Neural cell (in vitro differentiated cells): ENCODE measurements at regions not wholly inside any gene's neighbourhood (a gene's known extent, or its start where the extent isn't known, plus 50 kb on each side); places are given as distances from the start of the nearest gene placed in this dataset.

Source experiments
- H2AFZ ChIP-seq: fragments of 200-600, 300-800 bp; sonication (generic), shearing (Covaris generic); 2 replicates; pipeline ENCODE4 v1.6.0; 2014; ENCODE audit warnings: low read depth, mild to moderate bottlenecking, antibody characterized with exemption, low read length, moderate library complexity
- H3F3A ChIP-seq: fragments of 200-600 bp; shearing (Covaris generic); 2 replicates; pipeline ENCODE4 v1.6.1; 2016; ENCODE audit warnings: mild to moderate bottlenecking, moderate library complexity, mixed read lengths, antibody characterized with exemption, low read length; ENCODE audit not compliant: insufficient read depth, poor library complexity, severe bottlenecking
- H3K27ac ChIP-seq: fragments of 200-600, 300-800 bp; sonication (generic), shearing (Covaris generic); 2 replicates; pipeline ENCODE4 v1.5.1; 2014; ENCODE audit warnings: mild to moderate bottlenecking, low read length, moderate library complexity
- H3K27me3 ChIP-seq: fragments of 300-800, 200-600 bp; sonication (generic), shearing (Covaris generic); 2 replicates; pipeline ENCODE4 v1.6.0; 2014; ENCODE audit warnings: mild to moderate bottlenecking, low read depth, low read length, moderate library complexity; ENCODE audit not compliant: insufficient read depth
- H3K36me3 ChIP-seq: fragments of 300-800, 200-600 bp; sonication (generic), shearing (Covaris generic); 2 replicates; pipeline ENCODE4 v1.5.1; 2014; ENCODE audit warnings: mild to moderate bottlenecking, antibody characterized with exemption, low read length, moderate library complexity; ENCODE audit not compliant: insufficient read depth
- H3K4me2 ChIP-seq: fragments of 300-800, 200-600 bp; sonication (generic), shearing (Covaris generic); 2 replicates; pipeline ENCODE4 v1.6.0; 2014; ENCODE audit warnings: mild to moderate bottlenecking, low read length
- H3K4me3 ChIP-seq: fragments of 300-800, 200-600 bp; sonication (generic), shearing (Covaris generic); 2 replicates; pipeline ENCODE4 v1.5.1; 2014; ENCODE audit warnings: mild to moderate bottlenecking, low read length, moderate library complexity
- H3K79me2 ChIP-seq: fragments of 200-600 bp; shearing (Covaris generic); replicated peaks from 2 replicates; pipeline ENCODE4 v1.6.0; 2014; ENCODE audit warnings: mild to moderate bottlenecking, low read length, moderate library complexity; ENCODE audit not compliant: insufficient read depth
- H3K9ac ChIP-seq: fragments of 300-800, 200-600 bp; sonication (generic), shearing (Covaris generic); 2 replicates; pipeline ENCODE4 v1.6.1; 2016; ENCODE audit warnings: mild to moderate bottlenecking, low read length, mixed read lengths
- H3K9me2 ChIP-seq: fragments of 200-600 bp; shearing (Covaris generic); 2 replicates; pipeline ENCODE4 v1.6.1; 2016; ENCODE audit warnings: mild to moderate bottlenecking, low read length, mixed read lengths; ENCODE audit not compliant: insufficient read depth
- H3K9me3 ChIP-seq: fragments of 200-600, 300-800 bp; sonication (generic), shearing (Covaris generic); 2 replicates; pipeline ENCODE4 v1.6.1; 2016; ENCODE audit warnings: mild to moderate bottlenecking, mixed run types, low read length, moderate library complexity, mixed read lengths
- H4K20me1 ChIP-seq: fragments of 200-600 bp; shearing (Covaris generic); 2 replicates; pipeline ENCODE4 v1.6.1; 2016; ENCODE audit warnings: mild to moderate bottlenecking, mixed run types; ENCODE audit not compliant: insufficient read depth
- CTCF ChIP-seq: fragments of 450-650 bp; IDR thresholded peaks from 2 replicates; pipeline ENCODE4 v1.5.1; 2014; ENCODE audit warnings: antibody characterized with exemption, mild to moderate bottlenecking, moderate library complexity; ENCODE audit not compliant: poor library complexity, severe bottlenecking
- EP300 ChIP-seq: fragments of 450-650 bp; conservative IDR thresholded peaks from 2 replicates; pipeline ENCODE4 v1.6.1; 2014; ENCODE audit warnings: antibody characterized with exemption, mild to moderate bottlenecking, moderate library complexity; ENCODE audit not compliant: poor library complexity, severe bottlenecking
- EZH2 ChIP-seq: fragments of 200-600, 300-800 bp; shearing (Covaris generic), sonication (generic); IDR thresholded peaks from 2 replicates; pipeline ENCODE4 v1.6.1; 2014; ENCODE audit warnings: antibody characterized with exemption, low read length, borderline replicate concordance, mild to moderate bottlenecking; ENCODE audit not compliant: insufficient read depth, poor library complexity, severe bottlenecking
- MXI1 ChIP-seq: fragments of 450-650 bp; conservative IDR thresholded peaks from 2 replicates; pipeline ENCODE4 v1.6.1; 2014; ENCODE audit warnings: antibody characterized with exemption, mild to moderate bottlenecking; ENCODE audit not compliant: poor library complexity, severe bottlenecking
- POLR2AphosphoS5 ChIP-seq: IDR thresholded peaks from 2 replicates; pipeline ENCODE4 v1.6.1; 2012
- RAD21 ChIP-seq: fragments of 450-650 bp; conservative IDR thresholded peaks from 2 replicates; pipeline ENCODE4 v1.6.1; 2014; ENCODE audit warnings: antibody characterized with exemption, mild to moderate bottlenecking, moderate library complexity
- REST ChIP-seq: IDR thresholded peaks from 2 replicates; pipeline ENCODE4 v1.6.1; 2012; ENCODE audit warnings: borderline replicate concordance
- SMC3 ChIP-seq: fragments of 450-650 bp; conservative IDR thresholded peaks from 2 replicates; pipeline ENCODE4 v1.6.1; 2014; ENCODE audit warnings: antibody characterized with exemption, mild to moderate bottlenecking, moderate library complexity; ENCODE audit not compliant: poor library complexity
- TAF1 ChIP-seq: IDR thresholded peaks from 2 replicates; pipeline ENCODE4 v1.6.1; 2012; ENCODE audit warnings: low read depth

- H2AFZ ChIP-seq, result no peak overlapping the region
- H3F3A ChIP-seq, result no peaks in the 10 kb centered on the region
- H3K27ac ChIP-seq, result no peak overlapping the region
- no peaks in the 10 kb centered on the region for H3K9me3 ChIP-seq
- H4K20me1 ChIP-seq, result no peaks in the 10 kb centered on the region
- TF ChIP-seq EP300, result no peak
- TF ChIP-seq RAD21, result no peak
- TF ChIP-seq EZH2, result no peak
- TF ChIP-seq POLR2AphosphoS5, result no peak
- no peak for TF ChIP-seq TAF1
- no peak for TF ChIP-seq MXI1
- TF ChIP-seq SMC3, result no peak
- TF ChIP-seq CTCF, result no peak
- no peak for TF ChIP-seq REST
- no peaks in the 10 kb centered on the region for H3K9me2 ChIP-seq
- H3K36me3 ChIP-seq, result no peaks in the 10 kb centered on the region
- no peak overlapping the region for H3K4me3 ChIP-seq
- no peaks in the 10 kb centered on the region for H3K79me2 ChIP-seq
- no peak overlapping the region for H3K9ac ChIP-seq
- no peaks in the 10 kb centered on the region for H3K27me3 ChIP-seq
- H3K4me2 ChIP-seq, result no peak overlapping the region
Observed at GRCh38 chr3:146948186-146948585, 343.0 kb upstream of the PLSCR5 start.

GRCh38 chr3:146929696-146930095, 324.6 kb upstream of the PLSCR5 start:
- Histone ChIP-seq H3K27ac (no peak overlapping the region), H4K20me1 (no peaks in the 10 kb centered on the region), H3K36me3 (no peaks in the 10 kb centered on the region), H2AFZ (no peak overlapping the region), H3K4me2 (no peak overlapping the region), H3K27me3 (no peaks in the 10 kb centered on the region), H3K9me3 (no peaks in the 10 kb centered on the region), H3K9me2 (no peaks in the 10 kb centered on the region), H3K9ac (no peak overlapping the region), H3K4me3 (no peak overlapping the region), H3K79me2 (no peaks in the 10 kb centered on the region), H3F3A (no peaks in the 10 kb centered on the region)
- TF ChIP-seq EP300 (no peak), MXI1 (no peak), RAD21 (no peak), TAF1 (no peak), POLR2AphosphoS5 (no peak), REST (no peak), SMC3 (no peak), CTCF (no peak), EZH2 (no peak)
